ENCODE measurements at regions not wholly inside any gene's neighbourhood (a gene's known extent, or its start where the extent isn't known, plus 50 kb on each side); places are given as distances from the start of the nearest gene placed in this dataset.
A peak's percentile ranks its signal among the peaks of the same experiment; 100 is the strongest.
"Not testable (repeated sequence)": the region's sequence is repeated elsewhere in the genome, so short reads cannot be mapped to it uniquely, and the experiment has no call there.

DNA sequence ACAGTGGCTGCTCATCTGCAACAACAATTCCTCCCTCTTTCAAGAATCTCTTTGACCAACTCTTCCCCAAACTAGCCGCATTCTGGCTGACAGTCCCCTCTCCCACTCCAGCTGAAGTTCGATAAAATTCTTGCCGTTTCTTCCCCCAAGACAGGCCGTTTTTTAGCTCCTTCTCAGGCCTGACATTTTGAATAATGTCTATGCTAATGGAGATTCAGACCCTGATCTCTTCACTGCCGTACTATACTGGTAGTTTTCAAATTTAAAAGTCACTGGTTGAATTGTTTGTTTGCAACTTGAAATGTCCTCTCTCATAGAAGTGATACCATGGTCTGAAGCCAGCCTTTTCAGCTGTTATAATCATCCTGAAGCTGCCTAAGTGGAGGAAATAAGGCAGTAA lies 65.9 kb upstream of the AMN1 start:
- H3K27ac Mint-ChIP-seq: no peak overlapping the region
- peaks cover 45% of the 10 kb centered on the region for H3K4me1 Mint-ChIP-seq
- no peak overlapping the region for H3K4me3 Mint-ChIP-seq
- H3K27me3 Mint-ChIP-seq: no peaks in the 10 kb centered on the region
- DNase-seq: no peak
- H3K9me3 Mint-ChIP-seq: peaks cover 4% of the 10 kb centered on the region
- no peaks in the 10 kb centered on the region for H3K36me3 Mint-ChIP-seq (ENCODE audit: low read depth)
- no peak for ATAC-seq

DNA sequence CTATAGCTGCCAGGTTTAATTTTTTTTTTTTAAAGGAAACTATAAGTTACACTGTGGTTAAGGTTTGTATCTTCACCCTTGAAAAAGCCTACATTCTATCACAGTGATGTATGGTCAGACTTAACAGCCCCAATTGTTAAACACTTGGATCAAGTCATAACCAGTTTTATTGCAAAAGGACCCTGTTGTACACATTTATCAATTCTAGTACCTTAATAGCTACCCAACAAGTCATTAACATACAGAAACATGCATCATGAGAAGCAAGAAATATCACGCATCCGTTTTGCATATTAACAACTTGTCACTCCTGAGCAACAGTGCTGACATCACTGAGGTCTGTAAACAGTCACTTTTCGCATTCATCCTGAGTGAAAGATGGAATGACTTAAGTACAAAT lies 62.4 kb upstream of the AMN1 start:
- H3K4me1 Mint-ChIP-seq: peaks cover 30% of the 10 kb centered on the region

DNA sequence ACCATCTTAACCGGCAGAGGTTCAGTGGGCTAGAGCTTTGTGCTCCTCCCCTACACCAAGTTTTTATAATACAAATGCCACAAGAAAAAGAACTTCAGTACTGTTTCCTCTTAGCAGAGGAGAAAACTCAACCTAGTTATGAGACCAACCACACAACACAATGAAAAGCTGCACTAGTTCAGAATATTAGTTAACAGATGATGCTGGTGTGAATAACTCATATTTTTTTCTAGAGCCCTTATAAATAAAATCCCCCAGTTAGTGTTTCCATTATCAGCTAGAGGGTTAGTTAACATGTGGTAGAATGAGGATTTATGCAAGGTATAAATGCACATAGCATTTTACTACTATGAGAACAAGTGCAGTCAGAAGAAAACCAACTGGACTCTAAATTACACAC lies 61.9 kb upstream of the AMN1 start:
- no peak overlapping the region for H3K4me3 Mint-ChIP-seq

More for the DNA sequence above, 62.4 kb upstream of the AMN1 start:
- ATAC-seq; H3K4me3 Mint-ChIP-seq; H3K27me3 Mint-ChIP-seq; H3K9me3 Mint-ChIP-seq; H3K36me3 Mint-ChIP-seq (ENCODE audit: low read depth); H3K27ac Mint-ChIP-seq; DNase-seq: not testable (repeated sequence)

DNA sequence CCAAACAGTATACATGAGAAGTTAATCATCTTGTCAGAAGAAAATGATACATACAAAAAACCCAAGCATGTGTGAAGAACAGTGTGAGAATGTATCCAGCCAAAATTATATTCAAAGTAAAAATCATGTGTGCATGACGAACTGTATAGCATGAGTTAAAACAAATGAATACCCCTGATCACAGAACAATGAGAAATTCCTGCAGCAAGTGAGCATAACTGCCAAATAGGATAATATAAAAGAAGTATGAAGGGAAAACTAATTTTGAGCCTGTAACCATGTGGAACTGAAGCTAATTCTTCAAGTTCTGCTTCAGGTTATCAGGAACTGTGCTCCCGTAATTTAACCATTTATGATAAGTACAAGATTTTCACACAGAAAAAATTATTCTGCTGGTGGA lies 56.5 kb upstream of the AMN1 start:
- no peak overlapping the region for H3K4me3 Mint-ChIP-seq
- H3K27ac Mint-ChIP-seq: no peak overlapping the region
- ATAC-seq (no peak), DNase-seq (no peak)
- H3K9me3 Mint-ChIP-seq: peaks cover 15% of the 10 kb centered on the region
- H3K4me1 Mint-ChIP-seq: peaks cover 19% of the 10 kb centered on the region
- H3K27me3 Mint-ChIP-seq: no peaks in the 10 kb centered on the region
- no peaks in the 10 kb centered on the region for H3K36me3 Mint-ChIP-seq (ENCODE audit: low read depth)

More for the DNA sequence above, 61.9 kb upstream of the AMN1 start:
- Mint-ChIP-seq H3K4me1 (peaks cover 32% of the 10 kb centered on the region), H3K36me3 (ENCODE audit: low read depth) (no peaks in the 10 kb centered on the region), H3K27ac (peak overlapping the region; percentile 16), H3K27me3 (no peaks in the 10 kb centered on the region), H3K9me3 (peaks cover 4% of the 10 kb centered on the region)
- no peak for ATAC-seq
- no peak for DNase-seq

DNA sequence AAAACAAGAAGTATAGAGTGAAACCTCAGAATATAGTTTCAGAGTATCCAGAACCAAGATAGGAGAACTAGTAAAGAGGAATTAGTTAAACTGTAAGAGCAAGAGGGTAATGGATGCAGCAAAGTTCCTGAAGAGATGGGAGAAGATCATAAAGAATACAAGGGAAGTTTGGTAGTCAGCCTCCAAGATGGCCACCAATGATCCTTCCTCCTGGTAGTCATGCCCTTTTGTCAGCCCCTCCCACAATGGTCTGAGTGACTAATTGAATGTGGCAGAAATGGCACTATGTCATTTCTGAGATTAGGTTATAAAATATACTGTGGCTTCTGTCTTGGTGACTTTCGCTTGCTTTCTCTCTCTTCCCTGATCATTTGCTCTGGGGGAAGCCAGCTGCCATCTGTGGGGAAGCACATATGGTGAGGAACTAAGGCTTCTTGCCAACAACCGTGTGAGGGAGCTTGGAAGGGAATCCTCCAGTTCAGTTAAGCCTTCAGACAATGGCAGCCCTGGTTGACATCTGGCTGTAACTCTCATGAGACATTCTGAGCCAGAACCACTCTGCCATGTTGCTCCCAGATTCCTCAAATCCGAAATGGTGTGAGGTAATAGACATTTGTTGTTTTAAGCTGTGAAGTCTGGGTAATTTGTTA lies 55.3 kb upstream of the AMN1 start:
- ATAC-seq: no peak

DNA sequence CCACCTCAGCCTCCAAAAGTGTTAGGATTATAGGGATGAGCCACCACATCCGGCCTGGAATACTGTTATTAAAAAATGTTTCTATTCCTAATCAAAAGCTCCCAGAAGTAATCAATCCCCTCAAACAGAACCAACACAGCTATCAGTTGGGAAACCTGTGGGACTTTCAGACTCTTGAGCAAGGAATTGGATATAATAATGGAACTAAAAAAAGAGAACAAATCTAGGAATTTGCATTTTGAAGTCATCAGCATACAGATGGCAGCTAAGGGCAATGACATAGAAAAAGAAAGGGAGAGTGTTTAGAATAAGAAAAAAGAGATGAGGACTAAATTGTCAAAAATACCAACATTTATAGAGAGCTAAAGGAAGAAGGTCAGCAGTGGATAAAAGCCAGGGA lies 54.7 kb upstream of the AMN1 start:
- Mint-ChIP-seq H3K27me3 (no peaks in the 10 kb centered on the region), H3K4me1 (peaks cover 11% of the 10 kb centered on the region), H3K4me3 (no peak overlapping the region), H3K36me3 (ENCODE audit: low read depth) (no peaks in the 10 kb centered on the region), H3K27ac (no peak overlapping the region), H3K9me3 (peaks cover 15% of the 10 kb centered on the region)
- ATAC-seq (no peak), DNase-seq (no peak)

More for the DNA sequence above, 55.3 kb upstream of the AMN1 start:
- H3K4me1 Mint-ChIP-seq: peaks cover 10% of the 10 kb centered on the region
- H3K4me3 Mint-ChIP-seq: no peak overlapping the region
- DNase-seq: no peak
- no peaks in the 10 kb centered on the region for H3K36me3 Mint-ChIP-seq (ENCODE audit: low read depth)
- no peaks in the 10 kb centered on the region for H3K27me3 Mint-ChIP-seq
- H3K9me3 Mint-ChIP-seq: peaks cover 15% of the 10 kb centered on the region
- no peak overlapping the region for H3K27ac Mint-ChIP-seq

DNA sequence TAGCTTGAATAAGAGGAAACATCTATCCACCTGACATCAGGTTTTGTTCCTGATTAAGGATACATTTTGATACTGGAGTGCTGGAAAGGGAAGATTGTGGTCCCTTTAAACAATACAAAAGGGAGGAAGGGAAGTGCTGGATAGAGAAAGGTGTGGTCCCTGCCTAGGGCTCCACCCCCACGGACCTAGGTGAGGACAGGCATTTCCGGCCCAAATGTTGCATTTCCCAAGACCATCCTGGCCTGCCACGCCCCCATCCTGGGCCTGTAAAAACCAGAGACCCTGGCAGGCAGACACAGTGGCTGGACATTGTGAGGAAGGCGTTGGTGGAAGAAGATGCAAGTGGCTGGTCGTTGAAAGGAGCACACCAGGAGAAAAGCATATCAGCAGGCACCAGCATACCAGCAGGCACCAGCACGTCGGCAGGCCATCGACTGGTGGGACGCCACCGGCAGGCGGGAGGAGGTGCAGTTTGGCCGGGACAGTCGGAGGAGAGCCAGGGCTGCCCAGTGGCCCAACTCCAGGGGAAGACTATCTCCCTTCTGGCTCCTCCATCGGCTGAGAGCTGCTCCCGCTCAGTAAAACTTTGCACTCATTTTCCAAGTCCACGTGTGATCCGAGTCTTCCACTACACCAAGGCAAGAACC lies 53.2 kb upstream of the AMN1 start:
- Mint-ChIP-seq H3K36me3 (ENCODE audit: low read depth) (no peaks in the 10 kb centered on the region), H3K27me3 (no peaks in the 10 kb centered on the region)

DNA sequence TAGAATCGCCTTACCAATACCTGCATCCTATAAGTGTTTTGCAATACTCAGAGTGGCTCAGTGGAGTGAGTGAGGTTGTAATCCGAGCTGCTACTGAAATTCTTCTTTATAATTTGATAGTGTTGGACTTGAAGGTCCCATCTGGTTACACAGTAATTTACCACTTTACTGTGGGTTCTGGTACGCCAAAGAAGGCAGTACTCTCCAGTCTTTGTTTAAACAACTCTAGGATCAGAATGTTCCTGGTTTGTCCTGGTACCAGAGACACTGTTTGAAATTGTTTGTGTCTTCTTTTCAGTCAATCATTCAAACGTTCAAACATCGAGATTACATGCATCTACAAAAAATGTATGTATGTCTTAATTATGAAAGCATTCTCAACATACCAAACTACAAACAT lies 51.3 kb upstream of the AMN1 start:
- ATAC-seq (no peak), DNase-seq (no peak)
- H3K4me1 Mint-ChIP-seq: peaks cover 6% of the 10 kb centered on the region
- no peak overlapping the region for H3K4me3 Mint-ChIP-seq
- H3K9me3 Mint-ChIP-seq: peaks cover 12% of the 10 kb centered on the region
- H3K27me3 Mint-ChIP-seq: no peaks in the 10 kb centered on the region
- H3K27ac Mint-ChIP-seq: no peak overlapping the region
- H3K36me3 Mint-ChIP-seq (ENCODE audit: low read depth): no peaks in the 10 kb centered on the region

More for the DNA sequence above, 53.2 kb upstream of the AMN1 start:
- DNase-seq (no peak), ATAC-seq (no peak)
- Mint-ChIP-seq H3K9me3 (peaks cover 15% of the 10 kb centered on the region), H3K4me3 (no peak overlapping the region), H3K4me1 (peaks cover 12% of the 10 kb centered on the region), H3K27ac (no peak overlapping the region)

DNA sequence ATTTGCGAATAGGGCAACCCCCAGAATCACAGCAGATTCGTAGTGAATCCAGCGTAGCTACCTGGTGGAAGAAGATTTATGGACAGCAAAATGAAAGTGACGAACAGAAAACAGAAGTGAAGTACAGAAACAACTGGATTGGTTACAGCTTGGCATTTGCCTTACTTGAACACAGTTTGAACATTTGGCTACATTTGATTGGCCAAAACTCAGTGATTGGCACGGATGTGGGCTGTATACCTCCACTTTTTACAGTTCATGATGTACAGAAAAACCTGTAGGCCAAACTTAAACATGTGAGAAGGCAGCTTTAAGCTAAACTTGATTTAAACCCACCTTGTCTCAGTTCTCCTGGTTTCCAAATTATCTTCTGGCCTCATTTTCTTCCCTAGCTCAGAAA lies 49.9 kb upstream of the AMN1 start:
- peaks cover 12% of the 10 kb centered on the region for H3K4me1 Mint-ChIP-seq
- no peak for ATAC-seq
- peaks cover 2% of the 10 kb centered on the region for H3K9me3 Mint-ChIP-seq
- DNase-seq: no peak
- H3K27ac Mint-ChIP-seq: no peak overlapping the region
- no peaks in the 10 kb centered on the region for H3K36me3 Mint-ChIP-seq (ENCODE audit: low read depth)
- no peaks in the 10 kb centered on the region for H3K27me3 Mint-ChIP-seq
- no peak overlapping the region for H3K4me3 Mint-ChIP-seq
